ENCODE measurements at regions not wholly inside any gene's neighbourhood (a gene's known extent, or its start where the extent isn't known, plus 50 kb on each side); places are given as distances from the start of the nearest gene placed in this dataset.

GRCh38 chr5:60376860-60377259 is 323.1 kb downstream of the DEPDC1B start:
- no peak for DNase-seq (ENCODE audit: low read depth, low spot score)

- DNase-seq (ENCODE audit: low read depth, low spot score) = no peak
Measured at GRCh38 chr5:60374409-60374808, 325.6 kb downstream of the DEPDC1B start.

- no peak for DNase-seq (ENCODE audit: low read depth, low spot score)
Measured at GRCh38 chr5:60372786-60373185, 327.2 kb downstream of the DEPDC1B start.

GRCh38 chr5:60371065-60371464 is 328.9 kb downstream of the DEPDC1B start:
- no peak for DNase-seq (ENCODE audit: low read depth, low spot score)

GRCh38 chr5:60370508-60370907 is 329.5 kb downstream of the DEPDC1B start:
- DNase-seq (ENCODE audit: low read depth, low spot score) = no peak

- DNase-seq (ENCODE audit: low read depth, low spot score) = no peak
Measured at GRCh38 chr5:60369391-60369790, 330.6 kb downstream of the DEPDC1B start.

- no peak for DNase-seq (ENCODE audit: low read depth, low spot score)
Measured at GRCh38 chr5:60368100-60368499, 331.9 kb downstream of the DEPDC1B start.

GRCh38 chr5:60366489-60366888 is 333.5 kb downstream of the DEPDC1B start:
- DNase-seq (ENCODE audit: low read depth, low spot score) = no peak

GRCh38 chr5:60365001-60365400 is 335.0 kb downstream of the DEPDC1B start:
- DNase-seq (ENCODE audit: low read depth, low spot score) = no peak

- peak; percentile 12 for DNase-seq (ENCODE audit: low read depth, low spot score)
Measured at GRCh38 chr5:60362158-60362557, 337.8 kb downstream of the DEPDC1B start.

GRCh38 chr5:60360355-60360754 is 339.6 kb downstream of the DEPDC1B start:
- no peak for DNase-seq (ENCODE audit: low read depth, low spot score)

- DNase-seq (ENCODE audit: low read depth, low spot score) = no peak
Measured at GRCh38 chr5:60357302-60357701, 342.7 kb downstream of the DEPDC1B start.

GRCh38 chr5:60356745-60357144 is 343.2 kb downstream of the DEPDC1B start:
- DNase-seq (ENCODE audit: low read depth, low spot score) = no peak

- DNase-seq (ENCODE audit: low read depth, low spot score) = no peak
Measured at GRCh38 chr5:60355181-60355580, 344.8 kb downstream of the DEPDC1B start.

- no peak for DNase-seq (ENCODE audit: low read depth, low spot score)
Measured at GRCh38 chr5:60354311-60354710, 345.7 kb downstream of the DEPDC1B start.

- no peak for DNase-seq (ENCODE audit: low read depth, low spot score)
Measured at GRCh38 chr5:60352992-60353599, 346.9 kb downstream of the DEPDC1B start.

GRCh38 chr5:60350794-60351193 is 349.2 kb downstream of the DEPDC1B start:
- DNase-seq (ENCODE audit: low read depth, low spot score) = no peak

GRCh38 chr5:60349891-60350415 is 350.0 kb downstream of the DEPDC1B start:
- no peak for DNase-seq (ENCODE audit: low read depth, low spot score)

GRCh38 chr5:60346393-60346792 is 353.6 kb downstream of the DEPDC1B start:
- DNase-seq (ENCODE audit: low read depth, low spot score) = no peak

- DNase-seq (ENCODE audit: low read depth, low spot score) = no peak
Measured at GRCh38 chr5:60343102-60343501, 356.9 kb downstream of the DEPDC1B start.

- DNase-seq (ENCODE audit: low read depth, low spot score) = no peak
Measured at GRCh38 chr5:60340965-60341471, 358.9 kb downstream of the DEPDC1B start.

GRCh38 chr5:60340326-60340725 is 359.6 kb downstream of the DEPDC1B start:
- DNase-seq (ENCODE audit: low read depth, low spot score) = no peak

GRCh38 chr5:60339691-60340201 is 360.2 kb downstream of the DEPDC1B start:
- DNase-seq (ENCODE audit: low read depth, low spot score) = no peak
